H1 (cell line): ENCODE measurements at regions not wholly inside any gene's neighbourhood (a gene's known extent, or its start where the extent isn't known, plus 50 kb on each side); places are given as distances from the start of the nearest gene placed in this dataset.

Experiments used
- CEBPB ChIP-seq: IDR thresholded peaks from 2 replicates; pipeline ENCODE4 v1.6.1; 2012; ENCODE audit warnings: low read depth, low read length
- CREB1 ChIP-seq: IDR thresholded peaks from 2 replicates; pipeline ENCODE4 v1.6.1; 2012; ENCODE audit warnings: inconsistent platforms
- CTCF ChIP-seq, 3 experiments: IDR thresholded peaks; 1 replicate in 2 of 3; 2 replicates in 1 of 3; pipeline versions ENCODE4 v1.5.1 to v1.6.1; 2011; ENCODE audit warnings: low read length in 3 of 3, mild to moderate bottlenecking in 3 of 3, inconsistent platforms in 2 of 3, low read depth in 1 of 3, moderate library complexity in 1 of 3; ENCODE audit not compliant: insufficient read depth in 1 of 3; ENCODE audit errors: control extremely low read depth in 1 of 3
- E2F6 ChIP-seq: IDR thresholded peaks from 2 replicates; pipeline ENCODE4 v1.6.1; 2012; ENCODE audit warnings: inconsistent platforms
- JUN ChIP-seq: IDR thresholded peaks from 2 replicates; pipeline ENCODE4 v1.6.1; 2011; ENCODE audit warnings: low read depth, mild to moderate bottlenecking, improper control_type of control experiment, low read length
- KDM1A ChIP-seq: fragments of 200-600, 300-600 bp; sonication (generic); IDR thresholded peaks from 2 replicates; pipeline ENCODE4 v1.7.1; 2016; ENCODE audit warnings: mild to moderate bottlenecking, low read length, borderline replicate concordance
- SRF ChIP-seq: IDR thresholded peaks from 2 replicates; pipeline ENCODE4 v1.6.1; 2011; ENCODE audit warnings: mild to moderate bottlenecking, low read depth, low read length, moderate library complexity
- YY1 ChIP-seq: IDR thresholded peaks from 2 replicates; pipeline ENCODE4 v1.6.1; 2011; ENCODE audit warnings: low read depth, mild to moderate bottlenecking, low read length

GRCh38 chr2:139357972-139358371, 577.8 kb upstream of the NXPH2 start:
- no peak for TF ChIP-seq CTCF (IDR thresholded peaks at IDR 0.05; ENCODE audit: control extremely low read depth in 1 of 3, insufficient read depth in 1 of 3, low read depth in 1 of 3, low read length in 3 of 3)
- no peak for TF ChIP-seq E2F6
- no peak for TF ChIP-seq YY1
- no peak for TF ChIP-seq KDM1A
- TF ChIP-seq SRF = no peak
- TF ChIP-seq CEBPB = no peak
- no peak for TF ChIP-seq JUN
- no peak for TF ChIP-seq CREB1
